ENCODE measurements at regions not wholly inside any gene's neighbourhood (a gene's known extent, or its start where the extent isn't known, plus 50 kb on each side); places are given as distances from the start of the nearest gene placed in this dataset.

GRCh38 chr22:44621401-44622146, 80.4 kb upstream of the PRR5 start:
- TF ChIP-seq CTCF (IDR thresholded peaks at IDR 0.05; ENCODE audit: insufficient read depth, low read length, poor library complexity, severe bottlenecking) (no peak), EZH2phosphoT487 (conservative IDR thresholded peaks at IDR 0.05; ENCODE audit: low read length) (no peak)
